ENCODE measurements at regions not wholly inside any gene's neighbourhood (a gene's known extent, or its start where the extent isn't known, plus 50 kb on each side); places are given as distances from the start of the nearest gene placed in this dataset.

DNA sequence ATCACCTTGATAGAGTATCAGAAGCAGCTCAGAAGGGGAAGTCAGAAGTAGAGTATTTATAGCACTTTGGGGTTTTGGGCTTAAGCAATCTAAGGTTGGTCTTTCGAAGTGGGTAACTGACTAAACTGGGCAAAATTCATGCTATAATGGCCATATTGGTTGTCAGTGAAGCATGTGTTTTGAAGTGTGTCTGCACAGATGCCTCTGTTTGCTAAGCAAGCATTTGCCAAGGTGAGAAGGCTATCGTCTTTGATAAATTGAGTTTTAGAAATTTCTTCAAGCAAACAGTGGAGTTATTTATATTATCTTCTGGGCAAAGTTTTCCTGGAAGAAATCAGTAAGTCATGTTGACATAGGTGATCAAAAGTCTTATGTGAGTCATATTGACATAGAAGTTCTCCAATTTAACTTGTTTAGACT lies 412.8 kb upstream of the TGFBR2 start:
- Histone ChIP-seq H3K36me3 (ENCODE audit: insufficient read depth, low read length) (no peaks in the 10 kb centered on the region), H4K20me1 (ENCODE audit: insufficient read depth) (no peaks in the 10 kb centered on the region), H3K27ac (ENCODE audit: low read length) (no peak overlapping the region), H3K9ac (ENCODE audit: low read length) (no peak overlapping the region), H3K4me3 (ENCODE audit: low read length) (no peak overlapping the region), H3K4me2 (ENCODE audit: low read length) (no peak overlapping the region), H3F3A (ENCODE audit: insufficient read depth, low read length, poor library complexity, severe bottlenecking) (no peaks in the 10 kb centered on the region), H3K27me3 (ENCODE audit: insufficient read depth, low read depth, low read length) (no peaks in the 10 kb centered on the region), H3K9me2 (ENCODE audit: insufficient read depth, low read length) (no peaks in the 10 kb centered on the region), H3K9me3 (ENCODE audit: low read length) (no peaks in the 10 kb centered on the region), H2AFZ (ENCODE audit: low read depth, low read length) (no peak overlapping the region), H3K79me2 (replicated peaks; ENCODE audit: insufficient read depth, low read length) (no peaks in the 10 kb centered on the region)
- TF ChIP-seq EZH2 (IDR thresholded peaks at IDR 0.05; ENCODE audit: borderline replicate concordance, insufficient read depth, low read length, poor library complexity, severe bottlenecking) (no peak), POLR2AphosphoS5 (IDR thresholded peaks at IDR 0.05) (no peak), MXI1 (conservative IDR thresholded peaks at IDR 0.05; ENCODE audit: poor library complexity, severe bottlenecking) (no peak), RAD21 (conservative IDR thresholded peaks at IDR 0.05) (no peak), EP300 (conservative IDR thresholded peaks at IDR 0.05; ENCODE audit: poor library complexity, severe bottlenecking) (no peak), TAF1 (IDR thresholded peaks at IDR 0.05; ENCODE audit: low read depth) (no peak), SMC3 (conservative IDR thresholded peaks at IDR 0.05; ENCODE audit: poor library complexity) (no peak)
- TF ChIP-seq, protein P1, sequence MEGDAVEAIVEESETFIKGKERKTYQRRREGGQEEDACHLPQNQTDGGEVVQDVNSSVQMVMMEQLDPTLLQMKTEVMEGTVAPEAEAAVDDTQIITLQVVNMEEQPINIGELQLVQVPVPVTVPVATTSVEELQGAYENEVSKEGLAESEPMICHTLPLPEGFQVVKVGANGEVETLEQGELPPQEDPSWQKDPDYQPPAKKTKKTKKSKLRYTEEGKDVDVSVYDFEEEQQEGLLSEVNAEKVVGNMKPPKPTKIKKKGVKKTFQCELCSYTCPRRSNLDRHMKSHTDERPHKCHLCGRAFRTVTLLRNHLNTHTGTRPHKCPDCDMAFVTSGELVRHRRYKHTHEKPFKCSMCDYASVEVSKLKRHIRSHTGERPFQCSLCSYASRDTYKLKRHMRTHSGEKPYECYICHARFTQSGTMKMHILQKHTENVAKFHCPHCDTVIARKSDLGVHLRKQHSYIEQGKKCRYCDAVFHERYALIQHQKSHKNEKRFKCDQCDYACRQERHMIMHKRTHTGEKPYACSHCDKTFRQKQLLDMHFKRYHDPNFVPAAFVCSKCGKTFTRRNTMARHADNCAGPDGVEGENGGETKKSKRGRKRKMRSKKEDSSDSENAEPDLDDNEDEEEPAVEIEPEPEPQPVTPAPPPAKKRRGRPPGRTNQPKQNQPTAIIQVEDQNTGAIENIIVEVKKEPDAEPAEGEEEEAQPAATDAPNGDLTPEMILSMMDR (IDR thresholded peaks at IDR 0.05; ENCODE audit: poor library complexity, severe bottlenecking): no peak
- TF ChIP-seq, protein P2, sequence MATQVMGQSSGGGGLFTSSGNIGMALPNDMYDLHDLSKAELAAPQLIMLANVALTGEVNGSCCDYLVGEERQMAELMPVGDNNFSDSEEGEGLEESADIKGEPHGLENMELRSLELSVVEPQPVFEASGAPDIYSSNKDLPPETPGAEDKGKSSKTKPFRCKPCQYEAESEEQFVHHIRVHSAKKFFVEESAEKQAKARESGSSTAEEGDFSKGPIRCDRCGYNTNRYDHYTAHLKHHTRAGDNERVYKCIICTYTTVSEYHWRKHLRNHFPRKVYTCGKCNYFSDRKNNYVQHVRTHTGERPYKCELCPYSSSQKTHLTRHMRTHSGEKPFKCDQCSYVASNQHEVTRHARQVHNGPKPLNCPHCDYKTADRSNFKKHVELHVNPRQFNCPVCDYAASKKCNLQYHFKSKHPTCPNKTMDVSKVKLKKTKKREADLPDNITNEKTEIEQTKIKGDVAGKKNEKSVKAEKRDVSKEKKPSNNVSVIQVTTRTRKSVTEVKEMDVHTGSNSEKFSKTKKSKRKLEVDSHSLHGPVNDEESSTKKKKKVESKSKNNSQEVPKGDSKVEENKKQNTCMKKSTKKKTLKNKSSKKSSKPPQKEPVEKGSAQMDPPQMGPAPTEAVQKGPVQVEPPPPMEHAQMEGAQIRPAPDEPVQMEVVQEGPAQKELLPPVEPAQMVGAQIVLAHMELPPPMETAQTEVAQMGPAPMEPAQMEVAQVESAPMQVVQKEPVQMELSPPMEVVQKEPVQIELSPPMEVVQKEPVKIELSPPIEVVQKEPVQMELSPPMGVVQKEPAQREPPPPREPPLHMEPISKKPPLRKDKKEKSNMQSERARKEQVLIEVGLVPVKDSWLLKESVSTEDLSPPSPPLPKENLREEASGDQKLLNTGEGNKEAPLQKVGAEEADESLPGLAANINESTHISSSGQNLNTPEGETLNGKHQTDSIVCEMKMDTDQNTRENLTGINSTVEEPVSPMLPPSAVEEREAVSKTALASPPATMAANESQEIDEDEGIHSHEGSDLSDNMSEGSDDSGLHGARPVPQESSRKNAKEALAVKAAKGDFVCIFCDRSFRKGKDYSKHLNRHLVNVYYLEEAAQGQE (IDR thresholded peaks at IDR 0.05; ENCODE audit: borderline replicate concordance): no peak

- TF ChIP-seq SMC3 (conservative IDR thresholded peaks at IDR 0.05; ENCODE audit: poor library complexity) (no peak), TAF1 (IDR thresholded peaks at IDR 0.05; ENCODE audit: low read depth) (no peak), EP300 (conservative IDR thresholded peaks at IDR 0.05; ENCODE audit: poor library complexity, severe bottlenecking) (no peak), RAD21 (conservative IDR thresholded peaks at IDR 0.05) (no peak), MXI1 (conservative IDR thresholded peaks at IDR 0.05; ENCODE audit: poor library complexity, severe bottlenecking) (no peak), EZH2 (IDR thresholded peaks at IDR 0.05; ENCODE audit: borderline replicate concordance, insufficient read depth, low read length, poor library complexity, severe bottlenecking) (no peak), POLR2AphosphoS5 (IDR thresholded peaks at IDR 0.05) (no peak)
- TF ChIP-seq, protein P2 (IDR thresholded peaks at IDR 0.05; ENCODE audit: borderline replicate concordance): no peak
- TF ChIP-seq, protein P1 (IDR thresholded peaks at IDR 0.05; ENCODE audit: poor library complexity, severe bottlenecking): no peak
- H3K4me2 ChIP-seq (ENCODE audit: low read length): no peak overlapping the region
Observed at GRCh38 chr3:30195352-30195751, 411.0 kb upstream of the TGFBR2 start.

More at GRCh38 chr3:30195352-30195751, 411.0 kb upstream of the TGFBR2 start:
- Histone ChIP-seq H2AFZ (ENCODE audit: low read depth, low read length) (no peak overlapping the region), H3K9ac (ENCODE audit: low read length) (no peak overlapping the region), H3K27ac (ENCODE audit: low read length) (no peak overlapping the region), H4K20me1 (ENCODE audit: insufficient read depth) (no peaks in the 10 kb centered on the region), H3K79me2 (replicated peaks; ENCODE audit: insufficient read depth, low read length) (no peaks in the 10 kb centered on the region), H3K4me3 (ENCODE audit: low read length) (no peak overlapping the region), H3K36me3 (ENCODE audit: insufficient read depth, low read length) (no peaks in the 10 kb centered on the region), H3K9me3 (ENCODE audit: low read length) (no peaks in the 10 kb centered on the region), H3F3A (ENCODE audit: insufficient read depth, low read length, poor library complexity, severe bottlenecking) (no peaks in the 10 kb centered on the region), H3K27me3 (ENCODE audit: insufficient read depth, low read depth, low read length) (no peaks in the 10 kb centered on the region), H3K9me2 (ENCODE audit: insufficient read depth, low read length) (no peaks in the 10 kb centered on the region)

Measured in neural cell (in vitro differentiated cells).